Esophagus squamous epithelium (tissue), 5 donors: ENCODE measurements at regions not wholly inside any gene's neighbourhood (a gene's known extent, or its start where the extent isn't known, plus 50 kb on each side); places are given as distances from the start of the nearest gene placed in this dataset.

Source experiments
- DNase-seq: peaks from one replicate; lab custom pipeline; 2025; lab: John Stamatoyannopoulos, UW
- H3K27ac ChIP-seq, 4 donors: fragments of 200-600 bp; sonication (generic); one replicate each; pipeline ENCODE4 v1.5.1; 2016 to 2019; ENCODE audit warnings: mild to moderate bottlenecking in 1 of 4
- H3K27me3 ChIP-seq, 4 donors: fragments of 200-600 bp; sonication (generic); 1 replicate in 3 of 4; 2 replicates in 1 of 4; pipeline versions ENCODE4 v1.5.1 to v1.6.0; 2017 to 2021; ENCODE audit warnings: antibody characterized with exemption in 1 of 4
- H3K36me3 ChIP-seq, 3 donors: fragments of 200-600 bp; sonication (generic); one replicate each; pipeline ENCODE4 v1.5.1; 2016 to 2019
- H3K4me1 ChIP-seq, 3 donors: fragments of 200-600 bp; sonication (generic); one replicate each; pipeline ENCODE4 v1.5.1; 2017 to 2019
- H3K4me3 ChIP-seq, 4 donors: fragments of 200-600 bp; sonication (generic); 1 replicate in 3 of 4; 2 replicates in 1 of 4; pipeline ENCODE4 v1.5.1; 2016 to 2019; ENCODE audit warnings: mild to moderate bottlenecking in 2 of 4, moderate library complexity in 1 of 4
- H3K9me3 ChIP-seq, 3 donors: fragments of 200-600 bp; sonication (generic); one replicate each; pipeline ENCODE4 v1.5.1; 2016 to 2019
- POLR2A ChIP-seq, 4 donors: fragments of 450-650 bp; IDR thresholded peaks; one replicate each; pipeline ENCODE4 v1.6.1; 2017; ENCODE audit warnings: antibody characterized with exemption in 4 of 4, mild to moderate bottlenecking in 4 of 4, moderate library complexity in 3 of 4
- WGBS, 2 donors: methylation state at CpG; one replicate each; pipeline ENCODE4 v1.1.5; 2018; 5-methylcytosine and 5-hydroxymethylcytosine counted together
- intact Hi-C: fragments of 100-400 bp; cut with DNase I; formaldehyde crosslinking; loops from one replicate; pipeline ENCODE4 v1.15.0; 2022
- TF ChIP-seq, protein P1 (sequence below), 6 experiments: fragments of 450-650 bp in 4 of 6; fragments of 200-600 bp in 2 of 6; sonication (generic) in 2 of 6; IDR thresholded peaks; one replicate each; pipeline ENCODE4 v1.5.1; 2016 to 2019; ENCODE audit warnings: antibody characterized with exemption in 6 of 6, mild to moderate bottlenecking in 4 of 6, moderate library complexity in 4 of 6
- donor health status: DM: yes; HTN: yes; CAD: no.

DNA sequence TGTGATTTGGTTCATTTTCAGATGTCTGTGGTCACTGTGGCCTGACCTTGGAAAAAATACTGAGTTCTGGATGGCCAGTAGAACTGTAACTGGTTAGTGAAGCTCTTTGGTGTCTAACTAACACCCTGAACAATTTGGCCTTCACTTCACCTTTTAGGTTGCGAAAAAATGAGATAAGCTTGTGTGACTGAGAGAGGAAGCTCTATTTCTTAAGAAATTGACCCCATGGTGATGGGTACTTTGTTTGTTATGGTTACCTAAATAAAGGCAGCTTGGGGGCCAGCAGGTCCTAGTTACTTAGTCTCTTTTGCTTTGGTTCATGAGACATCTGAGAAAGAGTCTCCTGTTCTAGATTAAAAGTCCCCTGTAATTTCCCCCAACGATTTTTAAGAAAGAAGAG, 181.6 kb downstream of the ZNF326 start:
- 47 to 58% methylated on average over 2 of the region's 2 CpGs for WGBS, 2 donors
- no peak for TF ChIP-seq POLR2A (IDR thresholded peaks at IDR 0.05)
- TF ChIP-seq, protein P1, sequence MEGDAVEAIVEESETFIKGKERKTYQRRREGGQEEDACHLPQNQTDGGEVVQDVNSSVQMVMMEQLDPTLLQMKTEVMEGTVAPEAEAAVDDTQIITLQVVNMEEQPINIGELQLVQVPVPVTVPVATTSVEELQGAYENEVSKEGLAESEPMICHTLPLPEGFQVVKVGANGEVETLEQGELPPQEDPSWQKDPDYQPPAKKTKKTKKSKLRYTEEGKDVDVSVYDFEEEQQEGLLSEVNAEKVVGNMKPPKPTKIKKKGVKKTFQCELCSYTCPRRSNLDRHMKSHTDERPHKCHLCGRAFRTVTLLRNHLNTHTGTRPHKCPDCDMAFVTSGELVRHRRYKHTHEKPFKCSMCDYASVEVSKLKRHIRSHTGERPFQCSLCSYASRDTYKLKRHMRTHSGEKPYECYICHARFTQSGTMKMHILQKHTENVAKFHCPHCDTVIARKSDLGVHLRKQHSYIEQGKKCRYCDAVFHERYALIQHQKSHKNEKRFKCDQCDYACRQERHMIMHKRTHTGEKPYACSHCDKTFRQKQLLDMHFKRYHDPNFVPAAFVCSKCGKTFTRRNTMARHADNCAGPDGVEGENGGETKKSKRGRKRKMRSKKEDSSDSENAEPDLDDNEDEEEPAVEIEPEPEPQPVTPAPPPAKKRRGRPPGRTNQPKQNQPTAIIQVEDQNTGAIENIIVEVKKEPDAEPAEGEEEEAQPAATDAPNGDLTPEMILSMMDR (IDR thresholded peaks at IDR 0.05), result no peak
- intact Hi-C loops, result no loop called here
- DNase-seq, result no peak
- Histone ChIP-seq H3K27me3 (no peaks in the 10 kb centered on the region), H3K4me1 (no peaks in the 10 kb centered on the region), H3K4me3 (no peak overlapping the region), H3K9me3 (no peaks in the 10 kb centered on the region), H3K27ac (no peak overlapping the region), H3K36me3 (no peaks in the 10 kb centered on the region)

GRCh38 chr1:90175490-90176167, 180.7 kb downstream of the ZNF326 start:
- TF ChIP-seq POLR2A (IDR thresholded peaks at IDR 0.05), result no peak
- TF ChIP-seq, protein P1 (IDR thresholded peaks at IDR 0.05), result no peak
- Histone ChIP-seq H3K27ac (no peak overlapping the region), H3K9me3 (no peaks in the 10 kb centered on the region), H3K27me3 (no peaks in the 10 kb centered on the region), H3K4me3 (no peak overlapping the region), H3K36me3 (no peaks in the 10 kb centered on the region), H3K4me1 (no peaks in the 10 kb centered on the region)
- DNase-seq, result no peak
- intact Hi-C loops, result no loop called here
- WGBS, 2 donors, result 23 to 43% methylated on average over 3 of the region's 3 CpGs

- Histone ChIP-seq H3K27ac (no peak overlapping the region), H3K4me1 (no peaks in the 10 kb centered on the region), H3K9me3 (no peaks in the 10 kb centered on the region), H3K4me3 (no peak overlapping the region), H3K27me3 (no peaks in the 10 kb centered on the region), H3K36me3 (no peaks in the 10 kb centered on the region)
- intact Hi-C loops, result no loop called here
- no peak for DNase-seq
- WGBS, 2 donors, result 38 to 43% methylated on average over 1 of the region's 1 CpG
- no peak for TF ChIP-seq POLR2A (IDR thresholded peaks at IDR 0.05)
- TF ChIP-seq, protein P1 (IDR thresholded peaks at IDR 0.05), result no peak
Measured at GRCh38 chr1:90174246-90174645, 179.3 kb downstream of the ZNF326 start.

- 41 to 44% methylated on average over 3 of the region's 3 CpGs for WGBS, 2 donors
- TF ChIP-seq, protein P1 (IDR thresholded peaks at IDR 0.05), result no peak
- no peak for TF ChIP-seq POLR2A (IDR thresholded peaks at IDR 0.05)
- Histone ChIP-seq H3K27ac (no peak overlapping the region), H3K9me3 (peaks cover 0 to 3% (median 0%) of the 10 kb centered on the region in 3 donors), H3K36me3 (no peaks in the 10 kb centered on the region), H3K27me3 (no peaks in the 10 kb centered on the region), H3K4me1 (no peaks in the 10 kb centered on the region), H3K4me3 (no peak overlapping the region)
- intact Hi-C loops, result no loop called here
- no peak for DNase-seq
Measured at GRCh38 chr1:90162216-90162615, 167.3 kb downstream of the ZNF326 start.

DNA sequence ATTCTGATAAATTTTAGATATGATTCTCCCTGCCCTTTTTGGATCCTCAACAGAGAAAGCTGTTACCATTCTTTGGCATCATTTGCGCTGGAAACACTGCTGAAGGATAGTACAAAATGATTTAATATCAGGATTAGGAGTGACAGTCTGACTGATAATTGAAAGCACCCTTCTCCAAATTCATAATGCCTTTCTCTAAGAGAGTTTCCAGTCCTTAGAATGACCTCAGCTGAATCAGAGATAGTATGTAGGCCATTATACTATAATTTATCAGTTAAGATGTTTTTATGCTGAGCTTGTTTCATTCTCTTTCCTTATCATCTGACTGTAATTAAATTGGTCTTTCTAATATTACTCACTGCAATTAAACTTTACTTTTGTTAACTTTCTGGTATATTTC, 166.7 kb downstream of the ZNF326 start:
- TF ChIP-seq POLR2A (IDR thresholded peaks at IDR 0.05), result no peak
- TF ChIP-seq, protein P1 (IDR thresholded peaks at IDR 0.05), result no peak
- WGBS, 2 donors, result 76 to 91% methylated on average over 1 of the region's 1 CpG
- Histone ChIP-seq H3K9me3 (no peaks in the 10 kb centered on the region), H3K4me3 (no peak overlapping the region), H3K27ac (no peak overlapping the region), H3K27me3 (no peaks in the 10 kb centered on the region), H3K36me3 (no peaks in the 10 kb centered on the region), H3K4me1 (no peaks in the 10 kb centered on the region)
- no peak for DNase-seq
- intact Hi-C loops, result no loop called here
